T-helper 1 cell treated with Interleukin-12 subunit alpha and Interleukin-12 subunit beta and Interleukin-4 antibody, amounts not matched to agents 30 μg/mL and 1 μg/mL, for 36 hours (primary cell): ENCODE measurements at regions not wholly inside any gene's neighbourhood (a gene's known extent, or its start where the extent isn't known, plus 50 kb on each side); places are given as distances from the start of the nearest gene placed in this dataset.
"Not testable (repeated sequence)": the region's sequence is repeated elsewhere in the genome, so short reads cannot be mapped to it uniquely, and the experiment has no call there.

Source experiments
- H3K27ac Mint-ChIP-seq: one replicate; pipeline ENCODE4 v1.8.0; 2021; ENCODE audit warnings: mild to moderate bottlenecking, mixed read lengths
- H3K27me3 Mint-ChIP-seq: one replicate; pipeline ENCODE4 v1.8.0; 2021; ENCODE audit warnings: low read depth, mixed read lengths
- H3K36me3 Mint-ChIP-seq: one replicate; pipeline ENCODE4 v1.8.0; 2021; ENCODE audit warnings: low read depth, mixed read lengths
- H3K4me1 Mint-ChIP-seq: one replicate; pipeline ENCODE4 v1.8.0; 2021; ENCODE audit warnings: low read depth, mixed read lengths
- H3K4me3 Mint-ChIP-seq: one replicate; pipeline ENCODE4 v1.8.0; 2021; ENCODE audit warnings: mild to moderate bottlenecking, moderate library complexity, mixed read lengths
- H3K9me3 Mint-ChIP-seq: one replicate; pipeline ENCODE4 v1.8.0; 2021; ENCODE audit warnings: mixed read lengths

GRCh38 chr13:85562282-85562681 lies 236.9 kb downstream of the SLITRK6 start:
- H3K4me1 Mint-ChIP-seq: no peaks in the 10 kb centered on the region
- H3K36me3 Mint-ChIP-seq: no peaks in the 10 kb centered on the region
- no peak overlapping the region for H3K4me3 Mint-ChIP-seq
- H3K9me3 Mint-ChIP-seq: no peaks in the 10 kb centered on the region
- H3K27ac Mint-ChIP-seq: no peak overlapping the region
- H3K27me3 Mint-ChIP-seq: no peaks in the 10 kb centered on the region

GRCh38 chr13:85557691-85558467 lies 241.3 kb downstream of the SLITRK6 start:
- Mint-ChIP-seq H3K9me3 (no peaks in the 10 kb centered on the region), H3K4me1 (no peaks in the 10 kb centered on the region), H3K4me3 (no peak overlapping the region), H3K27me3 (no peaks in the 10 kb centered on the region), H3K36me3 (no peaks in the 10 kb centered on the region), H3K27ac (no peak overlapping the region)

GRCh38 chr13:85551012-85551411 lies 248.2 kb downstream of the SLITRK6 start:
- no peaks in the 10 kb centered on the region for H3K27me3 Mint-ChIP-seq
- H3K36me3 Mint-ChIP-seq: no peaks in the 10 kb centered on the region
- H3K4me3 Mint-ChIP-seq: no peak overlapping the region
- peaks cover 6% of the 10 kb centered on the region for H3K9me3 Mint-ChIP-seq
- no peak overlapping the region for H3K27ac Mint-ChIP-seq
- no peaks in the 10 kb centered on the region for H3K4me1 Mint-ChIP-seq

- no peaks in the 10 kb centered on the region for H3K4me1 Mint-ChIP-seq
- no peak overlapping the region for H3K27ac Mint-ChIP-seq
- no peaks in the 10 kb centered on the region for H3K27me3 Mint-ChIP-seq
- no peak overlapping the region for H3K4me3 Mint-ChIP-seq
- H3K36me3 Mint-ChIP-seq: no peaks in the 10 kb centered on the region
- H3K9me3 Mint-ChIP-seq: peaks cover 6% of the 10 kb centered on the region
Measured at GRCh38 chr13:85549819-85550218, 249.4 kb downstream of the SLITRK6 start.

- not testable (repeated sequence) for H3K27ac Mint-ChIP-seq, H3K9me3 Mint-ChIP-seq, H3K36me3 Mint-ChIP-seq, H3K4me1 Mint-ChIP-seq, H3K4me3 Mint-ChIP-seq, H3K27me3 Mint-ChIP-seq
Measured at GRCh38 chr13:85548845-85549244, 250.4 kb downstream of the SLITRK6 start.

GRCh38 chr13:85545771-85546170 lies 253.4 kb downstream of the SLITRK6 start:
- Mint-ChIP-seq H3K4me1 (peaks cover 5% of the 10 kb centered on the region), H3K36me3 (no peaks in the 10 kb centered on the region), H3K9me3 (peaks cover 6% of the 10 kb centered on the region), H3K27ac (no peak overlapping the region), H3K4me3 (no peak overlapping the region), H3K27me3 (no peaks in the 10 kb centered on the region)

- Mint-ChIP-seq H3K27me3 (no peaks in the 10 kb centered on the region), H3K27ac (no peak overlapping the region), H3K9me3 (peaks cover 6% of the 10 kb centered on the region), H3K4me1 (peaks cover 5% of the 10 kb centered on the region), H3K36me3 (no peaks in the 10 kb centered on the region), H3K4me3 (no peak overlapping the region)
Measured at GRCh38 chr13:85544756-85545155, 254.5 kb downstream of the SLITRK6 start.

- Mint-ChIP-seq H3K4me1 (peaks cover 5% of the 10 kb centered on the region), H3K4me3 (no peak overlapping the region), H3K9me3 (no peaks in the 10 kb centered on the region), H3K27me3 (no peaks in the 10 kb centered on the region), H3K27ac (no peak overlapping the region), H3K36me3 (no peaks in the 10 kb centered on the region)
Measured at GRCh38 chr13:85543144-85543543, 256.1 kb downstream of the SLITRK6 start.

- Mint-ChIP-seq H3K27ac (no peak overlapping the region), H3K4me3 (no peak overlapping the region), H3K9me3 (no peaks in the 10 kb centered on the region), H3K4me1 (peaks cover 5% of the 10 kb centered on the region), H3K27me3 (no peaks in the 10 kb centered on the region), H3K36me3 (no peaks in the 10 kb centered on the region)
Measured at GRCh38 chr13:85541476-85541875, 257.7 kb downstream of the SLITRK6 start.

GRCh38 chr13:85538957-85539356 lies 260.3 kb downstream of the SLITRK6 start:
- Mint-ChIP-seq H3K9me3 (no peaks in the 10 kb centered on the region), H3K36me3 (no peaks in the 10 kb centered on the region), H3K4me3 (no peak overlapping the region), H3K27ac (no peak overlapping the region), H3K27me3 (no peaks in the 10 kb centered on the region), H3K4me1 (peaks cover 5% of the 10 kb centered on the region)

GRCh38 chr13:85537601-85538000 lies 261.6 kb downstream of the SLITRK6 start:
- no peak overlapping the region for H3K27ac Mint-ChIP-seq
- peaks cover 5% of the 10 kb centered on the region for H3K4me1 Mint-ChIP-seq
- no peak overlapping the region for H3K4me3 Mint-ChIP-seq
- H3K27me3 Mint-ChIP-seq: no peaks in the 10 kb centered on the region
- no peaks in the 10 kb centered on the region for H3K36me3 Mint-ChIP-seq
- H3K9me3 Mint-ChIP-seq: no peaks in the 10 kb centered on the region

GRCh38 chr13:85536706-85537105 lies 262.5 kb downstream of the SLITRK6 start:
- Mint-ChIP-seq H3K27me3 (no peaks in the 10 kb centered on the region), H3K9me3 (no peaks in the 10 kb centered on the region), H3K36me3 (no peaks in the 10 kb centered on the region), H3K4me1 (peaks cover 5% of the 10 kb centered on the region), H3K27ac (no peak overlapping the region), H3K4me3 (no peak overlapping the region)

- no peak overlapping the region for H3K27ac Mint-ChIP-seq
Measured at GRCh38 chr13:85535316-85536084, 263.7 kb downstream of the SLITRK6 start.

GRCh38 chr13:85533911-85534310 lies 265.3 kb downstream of the SLITRK6 start:
- Mint-ChIP-seq H3K4me1 (peaks cover 2% of the 10 kb centered on the region), H3K9me3 (no peaks in the 10 kb centered on the region), H3K27me3 (no peaks in the 10 kb centered on the region), H3K4me3 (no peak overlapping the region), H3K27ac (no peak overlapping the region), H3K36me3 (no peaks in the 10 kb centered on the region)

More at GRCh38 chr13:85535316-85536084, 263.7 kb downstream of the SLITRK6 start:
- Mint-ChIP-seq H3K36me3 (no peaks in the 10 kb centered on the region), H3K27me3 (no peaks in the 10 kb centered on the region), H3K4me1 (no peaks in the 10 kb centered on the region), H3K9me3 (no peaks in the 10 kb centered on the region), H3K4me3 (no peak overlapping the region)

- H3K4me3 Mint-ChIP-seq: no peak overlapping the region
- no peak overlapping the region for H3K27ac Mint-ChIP-seq
- no peaks in the 10 kb centered on the region for H3K36me3 Mint-ChIP-seq
- H3K27me3 Mint-ChIP-seq: no peaks in the 10 kb centered on the region
- peaks cover 2% of the 10 kb centered on the region for H3K4me1 Mint-ChIP-seq
- H3K9me3 Mint-ChIP-seq: no peaks in the 10 kb centered on the region
Measured at GRCh38 chr13:85529218-85529594, 270.0 kb downstream of the SLITRK6 start.
